ENCODE measurements at regions not wholly inside any gene's neighbourhood (a gene's known extent, or its start where the extent isn't known, plus 50 kb on each side); places are given as distances from the start of the nearest gene placed in this dataset.

GRCh38 chr7:13032084-13032483, 344.7 kb downstream of the ARL4A start:
- H4K20me1 ChIP-seq (ENCODE audit: control insufficient read depth, insufficient read depth, low read length, poor library complexity, severe bottlenecking): no peaks in the 10 kb centered on the region
- ATAC-seq (ENCODE audit: low read depth) (no peak), DNase-seq (no peak)
- H3K27ac ChIP-seq (ENCODE audit: low read length in 2 of 2): no peak overlapping the region
- CTCF ChIA-PET: no interaction called here
- Mint-ChIP-seq H3K27ac (no peak overlapping the region), H3K9me3 (ENCODE audit: insufficient read depth) (peaks cover 4% of the 10 kb centered on the region), H3K4me1 (peaks cover 11% of the 10 kb centered on the region), H3K27me3 (no peaks in the 10 kb centered on the region), H3K4me3 (no peak overlapping the region)
- H3K4me3 ChIP-seq (ENCODE audit: control extremely low read depth in 1 of 5, extremely low read depth in 1 of 5, insufficient read depth in 1 of 5, low read depth in 2 of 5, low read length in 4 of 5): no peak overlapping the region
- peaks cover 0 to 7% of the 10 kb centered on the region in 2 donors for H3K4me1 ChIP-seq (ENCODE audit: control insufficient read depth in 2 of 2, insufficient read depth in 2 of 2, low read length in 2 of 2)
- intact Hi-C loops (cut with micrococcal nuclease): no loop called here
- no peak overlapping the region for H3K9ac ChIP-seq (ENCODE audit: low read length)
- no peak overlapping the region for H2AFZ ChIP-seq (ENCODE audit: insufficient read depth, low read depth, low read length, poor library complexity, severe bottlenecking)
- no peaks in the 10 kb centered on the region for H3K36me3 ChIP-seq (replicated peaks in 1 of 2; ENCODE audit: control extremely low read depth in 1 of 2, control insufficient read depth in 1 of 2, extremely low read depth in 1 of 2, insufficient read depth in 2 of 2, low read length in 1 of 2)
- no peak for TF ChIP-seq CTCF (IDR thresholded peaks at IDR 0.05)
- TF ChIP-seq EZH2 (IDR thresholded peaks at IDR 0.05; ENCODE audit: borderline replicate concordance, insufficient read depth, low read depth, low read length, poor library complexity, severe bottlenecking): no peak
- H3K27me3 ChIP-seq (replicated peaks in 1 of 4; ENCODE audit: control extremely low read depth in 1 of 4, control insufficient read depth in 3 of 4, insufficient read depth in 4 of 4, low read length in 3 of 4): no peaks in the 10 kb centered on the region
- WGBS (ENCODE audit: insufficient coverage): 95% methylated on average over 2 of the region's 2 CpGs
- POLR2A ChIA-PET: no interaction called here
- no peaks in the 10 kb centered on the region for H3K9me3 ChIP-seq (ENCODE audit: control extremely low read depth in 1 of 3, control insufficient read depth in 2 of 3, insufficient read depth in 1 of 3, low read length in 2 of 3)
- no peaks in the 10 kb centered on the region for H3K79me2 ChIP-seq (ENCODE audit: control insufficient read depth, insufficient read depth, low read length)
- H3K4me2 ChIP-seq (replicated peaks; ENCODE audit: low read depth, low read length, poor library complexity, severe bottlenecking): no peak overlapping the region

GRCh38 chr7:13032576-13032975, 345.1 kb downstream of the ARL4A start:
- Histone ChIP-seq H3K4me3 (ENCODE audit: control extremely low read depth in 1 of 5, extremely low read depth in 1 of 5, insufficient read depth in 1 of 5, low read depth in 2 of 5, low read length in 4 of 5) (no peak overlapping the region), H2AFZ (ENCODE audit: insufficient read depth, low read depth, low read length, poor library complexity, severe bottlenecking) (no peak overlapping the region)

More at GRCh38 chr7:13032576-13032975, 345.1 kb downstream of the ARL4A start:
- H3K9me3 Mint-ChIP-seq (ENCODE audit: insufficient read depth): peaks cover 4% of the 10 kb centered on the region
- ATAC-seq (ENCODE audit: low read depth) (no peak), DNase-seq (no peak)
- H3K79me2 ChIP-seq (ENCODE audit: control insufficient read depth, insufficient read depth, low read length): no peaks in the 10 kb centered on the region
- H3K9me3 ChIP-seq (ENCODE audit: control extremely low read depth in 1 of 3, control insufficient read depth in 2 of 3, insufficient read depth in 1 of 3, low read length in 2 of 3): no peaks in the 10 kb centered on the region
- no peak overlapping the region for H3K9ac ChIP-seq (ENCODE audit: low read length)
- TF ChIP-seq EZH2 (IDR thresholded peaks at IDR 0.05; ENCODE audit: borderline replicate concordance, insufficient read depth, low read depth, low read length, poor library complexity, severe bottlenecking) (no peak), CTCF (IDR thresholded peaks at IDR 0.05) (no peak)
- 80% methylated on average over 1 of the region's 2 CpGs for WGBS (ENCODE audit: insufficient coverage)
- no peaks in the 10 kb centered on the region for H3K27me3 ChIP-seq (replicated peaks in 1 of 4; ENCODE audit: control extremely low read depth in 1 of 4, control insufficient read depth in 3 of 4, insufficient read depth in 4 of 4, low read length in 3 of 4)
- H4K20me1 ChIP-seq (ENCODE audit: control insufficient read depth, insufficient read depth, low read length, poor library complexity, severe bottlenecking): no peaks in the 10 kb centered on the region
- H3K36me3 ChIP-seq (replicated peaks in 1 of 2; ENCODE audit: control extremely low read depth in 1 of 2, control insufficient read depth in 1 of 2, extremely low read depth in 1 of 2, insufficient read depth in 2 of 2, low read length in 1 of 2): no peaks in the 10 kb centered on the region
- intact Hi-C loops (cut with micrococcal nuclease): no loop called here
- H3K27ac ChIP-seq (ENCODE audit: low read length in 2 of 2): no peak overlapping the region
- peaks cover 11% of the 10 kb centered on the region for H3K4me1 Mint-ChIP-seq
- POLR2A ChIA-PET: no interaction called here
- H3K4me1 ChIP-seq (ENCODE audit: control insufficient read depth in 2 of 2, insufficient read depth in 2 of 2, low read length in 2 of 2): peaks cover 0 to 7% of the 10 kb centered on the region in 2 donors
- H3K4me2 ChIP-seq (replicated peaks; ENCODE audit: low read depth, low read length, poor library complexity, severe bottlenecking): no peak overlapping the region
- H3K27me3 Mint-ChIP-seq: peaks cover 2% of the 10 kb centered on the region
- no peak overlapping the region for H3K4me3 Mint-ChIP-seq
- CTCF ChIA-PET: no interaction called here
- H3K27ac Mint-ChIP-seq: no peak overlapping the region
